SJCRH30 (cell line): ENCODE measurements at regions not wholly inside any gene's neighbourhood (a gene's known extent, or its start where the extent isn't known, plus 50 kb on each side); places are given as distances from the start of the nearest gene placed in this dataset.
"Not testable (repeated sequence)": the region's sequence is repeated elsewhere in the genome, so short reads cannot be mapped to it uniquely, and the experiment has no call there.

Source experiments
- DNase-seq, 2 experiments: peaks; one replicate each; pipeline ENCODE4 v3.0.0-alpha.2; 2015 to 2020
- H3K27ac ChIP-seq: fragments of 250-450 bp; sonication (Bioruptor Pico); 2 replicates; pipeline ENCODE4 v1.5.1; 2020; ENCODE audit warnings: mild to moderate bottlenecking, moderate library complexity
- H3K27me3 ChIP-seq: fragments of 250-450 bp; sonication (Bioruptor Pico); 2 replicates; pipeline ENCODE4 v1.5.1; 2020; ENCODE audit warnings: mild to moderate bottlenecking, moderate library complexity
- H3K36me3 ChIP-seq: fragments of 250-450 bp; sonication (Bioruptor Pico); 2 replicates; pipeline ENCODE4 v1.5.1; 2020; ENCODE audit warnings: mild to moderate bottlenecking, moderate library complexity
- H3K4me1 ChIP-seq: fragments of 250-450 bp; sonication (Bioruptor Pico); 2 replicates; pipeline ENCODE4 v1.5.1; 2020; ENCODE audit warnings: mild to moderate bottlenecking, moderate library complexity
- H3K4me3 ChIP-seq: fragments of 250-450 bp; sonication (Bioruptor Pico); 2 replicates; pipeline ENCODE4 v1.5.1; 2020; ENCODE audit warnings: mild to moderate bottlenecking, moderate library complexity
- H3K9me3 ChIP-seq: fragments of 250-450 bp; sonication (Bioruptor Pico); replicated peaks from 2 replicates; pipeline ENCODE4 v1.5.1; 2020; ENCODE audit warnings: mild to moderate bottlenecking, moderate library complexity

DNA sequence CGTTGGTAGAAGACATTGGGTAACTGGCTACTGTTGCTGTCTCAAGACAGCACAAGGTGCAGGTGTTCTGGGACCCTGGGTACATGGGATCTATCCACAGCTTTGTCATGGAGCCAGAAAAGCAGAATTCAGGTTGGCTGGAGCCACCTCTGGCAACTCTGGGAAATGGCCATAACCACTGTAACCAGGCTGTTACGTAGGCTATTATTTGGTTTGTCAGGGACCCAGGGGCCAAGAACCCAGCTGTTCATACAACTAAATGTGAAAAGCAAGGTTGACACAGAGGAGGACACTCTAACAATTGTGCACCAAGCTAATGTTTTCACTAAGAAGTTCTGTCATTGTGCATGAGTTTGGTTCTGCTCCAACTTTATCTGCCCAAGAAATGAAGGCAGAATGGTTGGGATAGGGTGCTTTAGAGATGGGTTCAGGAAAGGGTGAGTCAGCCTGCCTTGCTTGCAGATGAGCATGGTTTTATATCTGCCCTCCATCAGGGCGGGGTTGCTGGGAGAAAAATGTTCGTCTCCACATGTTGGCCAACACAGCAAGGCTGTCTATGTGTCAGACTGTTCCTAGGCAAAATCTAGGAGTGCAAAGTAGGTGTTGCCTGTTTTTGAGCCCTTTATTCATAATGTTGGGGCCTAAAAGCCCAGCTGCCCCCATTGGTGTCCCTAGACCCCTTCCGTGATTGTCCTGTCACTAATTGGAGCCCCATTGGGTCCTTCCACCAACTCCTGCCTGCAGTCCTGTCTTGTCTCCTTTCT, 131.3 kb upstream of the DAP start:
- Histone ChIP-seq H3K4me1 (no peaks in the 10 kb centered on the region), H3K4me3 (no peak overlapping the region), H3K27me3 (no peaks in the 10 kb centered on the region), H3K27ac (no peak overlapping the region), H3K36me3 (no peaks in the 10 kb centered on the region), H3K9me3 (no peaks in the 10 kb centered on the region)
- DNase-seq, result no peak

- Histone ChIP-seq H3K27me3 (no peaks in the 10 kb centered on the region), H3K4me1 (no peaks in the 10 kb centered on the region), H3K27ac (no peak overlapping the region), H3K36me3 (no peaks in the 10 kb centered on the region), H3K4me3 (no peak overlapping the region), H3K9me3 (no peaks in the 10 kb centered on the region)
- no peak for DNase-seq
Observed at GRCh38 chr5:10891193-10891592, 130.2 kb upstream of the DAP start.

DNA sequence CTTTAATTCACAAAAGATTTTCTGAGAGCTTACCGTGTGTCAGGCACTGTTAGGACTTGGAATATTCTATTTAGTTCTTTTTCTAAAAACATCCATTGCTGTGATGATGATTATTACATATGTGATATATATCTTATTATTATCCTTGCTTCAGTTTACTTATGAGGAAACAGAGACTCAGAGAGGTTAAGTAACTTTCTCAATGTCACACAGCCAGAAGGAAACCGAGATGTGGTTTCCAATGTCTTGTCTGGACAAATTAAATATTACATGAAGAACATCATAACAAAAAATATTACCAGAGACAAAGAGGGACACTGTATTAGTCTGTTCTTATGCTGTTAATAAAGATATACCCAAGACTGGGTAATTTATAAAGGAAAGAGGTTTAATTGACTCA, 125.5 kb upstream of the DAP start:
- no peak overlapping the region for H3K4me3 ChIP-seq
- H3K36me3 ChIP-seq, result no peaks in the 10 kb centered on the region
- no peaks in the 10 kb centered on the region for H3K9me3 ChIP-seq
- H3K27me3 ChIP-seq, result no peaks in the 10 kb centered on the region
- no peaks in the 10 kb centered on the region for H3K4me1 ChIP-seq
- no peak overlapping the region for H3K27ac ChIP-seq
- no peak for DNase-seq

GRCh38 chr5:10885026-10885425, 124.0 kb upstream of the DAP start:
- no peak overlapping the region for H3K4me3 ChIP-seq
- H3K4me1 ChIP-seq, result no peaks in the 10 kb centered on the region
- no peaks in the 10 kb centered on the region for H3K9me3 ChIP-seq
- no peaks in the 10 kb centered on the region for H3K36me3 ChIP-seq
- no peaks in the 10 kb centered on the region for H3K27me3 ChIP-seq
- H3K27ac ChIP-seq, result no peak overlapping the region
- DNase-seq, result peak in 1 of 2 experiments; percentile 6

DNA sequence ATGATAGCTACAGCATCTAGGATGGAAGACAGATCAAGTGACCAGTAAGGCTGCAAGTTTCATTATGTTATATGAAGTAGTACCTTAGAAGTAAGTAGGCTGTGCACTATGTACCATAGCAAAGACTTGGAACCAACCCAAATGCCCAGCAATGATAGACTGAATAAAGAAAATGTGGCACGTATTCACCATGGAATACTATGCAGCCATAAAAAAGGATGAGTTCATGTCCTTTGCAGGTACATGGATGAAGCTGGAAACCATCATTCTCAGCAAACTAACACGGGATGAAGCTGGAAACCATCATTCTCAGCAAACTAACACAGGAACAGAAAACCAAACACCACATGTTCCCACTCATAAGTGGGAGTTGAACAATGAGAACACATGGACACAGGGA, 122.9 kb upstream of the DAP start:
- not testable (repeated sequence) for H3K9me3 ChIP-seq, H3K36me3 ChIP-seq, DNase-seq, H3K27ac ChIP-seq, H3K4me1 ChIP-seq, H3K4me3 ChIP-seq, H3K27me3 ChIP-seq

DNA sequence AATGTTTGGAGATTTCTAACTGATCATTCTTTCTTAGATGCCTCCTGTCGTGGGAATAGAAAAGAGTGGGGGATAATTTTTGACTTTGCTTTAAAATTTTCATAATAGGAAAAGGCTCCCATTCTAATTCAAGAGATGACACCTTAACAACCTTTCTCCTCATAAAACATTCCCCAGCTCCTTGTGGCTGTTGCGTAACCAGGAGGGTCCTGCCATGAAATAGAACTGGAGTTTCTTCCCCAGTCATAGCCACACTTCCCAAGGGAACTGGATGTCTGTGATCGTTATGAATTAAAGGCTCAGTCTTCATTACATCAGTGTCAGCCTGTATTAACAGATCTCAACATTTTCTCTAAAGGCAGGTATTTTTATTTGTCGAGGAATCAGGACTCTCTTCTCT, 119.9 kb upstream of the DAP start:
- no peak overlapping the region for H3K4me3 ChIP-seq

GRCh38 chr5:10876996-10877395, 116.0 kb upstream of the DAP start:
- not testable (repeated sequence) for H3K9me3 ChIP-seq, DNase-seq, H3K4me1 ChIP-seq, H3K27ac ChIP-seq, H3K27me3 ChIP-seq, H3K36me3 ChIP-seq, H3K4me3 ChIP-seq

More for the DNA sequence above, 119.9 kb upstream of the DAP start:
- H3K36me3 ChIP-seq, result no peaks in the 10 kb centered on the region
- no peaks in the 10 kb centered on the region for H3K27me3 ChIP-seq
- H3K27ac ChIP-seq, result no peak overlapping the region
- H3K4me1 ChIP-seq, result no peaks in the 10 kb centered on the region
- H3K9me3 ChIP-seq, result no peaks in the 10 kb centered on the region
- DNase-seq, result no peak

- Histone ChIP-seq H3K27me3 (no peaks in the 10 kb centered on the region), H3K36me3 (no peaks in the 10 kb centered on the region), H3K4me3 (no peak overlapping the region), H3K9me3 (no peaks in the 10 kb centered on the region), H3K27ac (no peak overlapping the region), H3K4me1 (no peaks in the 10 kb centered on the region)
- DNase-seq, result no peak
Observed at GRCh38 chr5:10876006-10876744, 115.1 kb upstream of the DAP start.

DNA sequence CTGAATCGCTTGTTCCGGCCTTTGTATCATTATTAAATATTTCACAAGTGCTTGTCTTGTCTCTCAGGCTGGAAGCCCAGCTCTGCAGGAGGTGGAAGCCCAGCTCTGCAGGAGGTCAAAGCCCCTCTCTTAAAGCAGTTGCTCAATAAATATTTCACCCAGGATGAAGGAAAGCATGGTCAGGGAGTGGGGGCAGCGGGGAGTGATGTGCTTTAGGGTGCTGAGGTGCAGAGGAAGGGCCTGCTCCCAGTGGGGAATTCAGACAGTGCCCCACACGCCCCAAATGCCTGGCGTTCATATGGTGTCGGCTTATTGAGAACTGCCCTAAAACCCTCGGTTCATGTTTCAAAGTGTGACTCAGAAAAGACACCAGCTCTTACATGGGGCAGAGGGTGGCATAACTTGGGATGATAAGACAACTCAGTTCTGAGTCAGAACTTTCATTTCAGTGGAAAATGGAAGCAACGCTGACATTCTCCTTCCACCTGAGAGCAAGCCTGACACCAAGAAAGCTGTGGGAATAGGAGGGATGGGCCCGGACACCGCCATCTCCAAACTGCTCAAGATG, 114.3 kb upstream of the DAP start:
- no peaks in the 10 kb centered on the region for H3K36me3 ChIP-seq
- no peaks in the 10 kb centered on the region for H3K27me3 ChIP-seq
- no peaks in the 10 kb centered on the region for H3K9me3 ChIP-seq
- no peak for DNase-seq
- H3K4me3 ChIP-seq, result no peak overlapping the region
- no peak overlapping the region for H3K27ac ChIP-seq
- no peaks in the 10 kb centered on the region for H3K4me1 ChIP-seq

- H3K4me1 ChIP-seq, result no peaks in the 10 kb centered on the region
- H3K9me3 ChIP-seq, result no peaks in the 10 kb centered on the region
- no peaks in the 10 kb centered on the region for H3K27me3 ChIP-seq
- no peak overlapping the region for H3K4me3 ChIP-seq
- DNase-seq, result no peak
- no peak overlapping the region for H3K27ac ChIP-seq
- H3K36me3 ChIP-seq, result no peaks in the 10 kb centered on the region
Observed at GRCh38 chr5:10874541-10874940, 113.5 kb upstream of the DAP start.

- no peak for DNase-seq
- H3K36me3 ChIP-seq, result no peaks in the 10 kb centered on the region
- no peak overlapping the region for H3K4me3 ChIP-seq
- no peaks in the 10 kb centered on the region for H3K4me1 ChIP-seq
- H3K9me3 ChIP-seq, result no peaks in the 10 kb centered on the region
- H3K27ac ChIP-seq, result no peak overlapping the region
- no peaks in the 10 kb centered on the region for H3K27me3 ChIP-seq
Observed at GRCh38 chr5:10870791-10871190, 109.8 kb upstream of the DAP start.

DNA sequence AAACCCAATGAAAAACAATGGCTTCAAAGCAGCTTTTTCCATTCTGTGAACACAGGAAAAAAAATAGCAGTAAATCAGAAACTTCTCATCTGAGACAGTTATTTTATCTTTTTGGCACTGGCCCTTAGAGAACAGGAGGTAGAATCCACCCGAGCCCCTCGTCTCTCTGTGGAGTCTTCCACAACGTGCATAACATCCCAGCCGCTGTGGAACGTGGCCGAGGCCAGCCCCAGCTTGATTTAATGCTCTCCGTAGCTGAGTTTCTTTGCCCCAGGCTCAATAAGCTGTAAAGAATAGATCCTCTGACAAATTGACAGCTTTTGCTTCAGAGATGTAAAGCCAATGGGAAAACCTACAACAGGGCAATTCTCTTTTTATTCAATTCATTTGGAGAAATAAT, 107.9 kb upstream of the DAP start:
- H3K27me3 ChIP-seq, result no peaks in the 10 kb centered on the region
- no peak overlapping the region for H3K27ac ChIP-seq
- H3K36me3 ChIP-seq, result no peaks in the 10 kb centered on the region
- H3K4me1 ChIP-seq, result no peaks in the 10 kb centered on the region
- H3K9me3 ChIP-seq, result no peaks in the 10 kb centered on the region
- no peak for DNase-seq
- H3K4me3 ChIP-seq, result no peak overlapping the region

GRCh38 chr5:10867389-10868303, 106.6 kb upstream of the DAP start:
- no peaks in the 10 kb centered on the region for H3K9me3 ChIP-seq
- DNase-seq, result no peak
- H3K27ac ChIP-seq, result no peak overlapping the region
- H3K4me3 ChIP-seq, result no peak overlapping the region
- no peaks in the 10 kb centered on the region for H3K4me1 ChIP-seq
- H3K27me3 ChIP-seq, result no peaks in the 10 kb centered on the region
- no peaks in the 10 kb centered on the region for H3K36me3 ChIP-seq

GRCh38 chr5:10866913-10867312, 105.9 kb upstream of the DAP start:
- H3K9me3 ChIP-seq, result no peaks in the 10 kb centered on the region
- no peaks in the 10 kb centered on the region for H3K4me1 ChIP-seq
- H3K36me3 ChIP-seq, result no peaks in the 10 kb centered on the region
- no peak for DNase-seq
- H3K27ac ChIP-seq, result no peak overlapping the region
- H3K4me3 ChIP-seq, result no peak overlapping the region
- no peaks in the 10 kb centered on the region for H3K27me3 ChIP-seq
